ENCODE measurements at regions not wholly inside any gene's neighbourhood (a gene's known extent, or its start where the extent isn't known, plus 50 kb on each side); places are given as distances from the start of the nearest gene placed in this dataset.

DNA sequence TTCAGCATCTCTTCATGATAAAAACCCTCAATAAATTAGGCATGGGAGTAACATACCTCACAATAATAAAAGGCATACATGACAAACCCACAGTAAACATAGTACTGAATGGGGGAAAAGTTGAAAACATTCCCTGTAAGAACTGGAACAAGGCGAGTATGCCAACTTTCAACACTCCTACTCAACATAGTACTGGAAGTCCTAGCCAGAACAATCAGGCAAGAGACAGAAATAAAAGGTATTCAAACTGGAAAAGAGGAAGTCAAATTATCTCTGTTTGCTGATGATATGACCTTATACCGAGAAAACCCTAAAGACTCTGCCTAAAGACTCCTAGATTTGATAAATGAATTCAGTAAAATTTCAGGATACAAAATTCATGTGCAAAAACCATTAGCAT is 167.6 kb downstream of the TMEM38B start:
- no peak for TF ChIP-seq POLR2A (IDR thresholded peaks at IDR 0.05)
- TF ChIP-seq, protein P1, sequence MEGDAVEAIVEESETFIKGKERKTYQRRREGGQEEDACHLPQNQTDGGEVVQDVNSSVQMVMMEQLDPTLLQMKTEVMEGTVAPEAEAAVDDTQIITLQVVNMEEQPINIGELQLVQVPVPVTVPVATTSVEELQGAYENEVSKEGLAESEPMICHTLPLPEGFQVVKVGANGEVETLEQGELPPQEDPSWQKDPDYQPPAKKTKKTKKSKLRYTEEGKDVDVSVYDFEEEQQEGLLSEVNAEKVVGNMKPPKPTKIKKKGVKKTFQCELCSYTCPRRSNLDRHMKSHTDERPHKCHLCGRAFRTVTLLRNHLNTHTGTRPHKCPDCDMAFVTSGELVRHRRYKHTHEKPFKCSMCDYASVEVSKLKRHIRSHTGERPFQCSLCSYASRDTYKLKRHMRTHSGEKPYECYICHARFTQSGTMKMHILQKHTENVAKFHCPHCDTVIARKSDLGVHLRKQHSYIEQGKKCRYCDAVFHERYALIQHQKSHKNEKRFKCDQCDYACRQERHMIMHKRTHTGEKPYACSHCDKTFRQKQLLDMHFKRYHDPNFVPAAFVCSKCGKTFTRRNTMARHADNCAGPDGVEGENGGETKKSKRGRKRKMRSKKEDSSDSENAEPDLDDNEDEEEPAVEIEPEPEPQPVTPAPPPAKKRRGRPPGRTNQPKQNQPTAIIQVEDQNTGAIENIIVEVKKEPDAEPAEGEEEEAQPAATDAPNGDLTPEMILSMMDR (IDR thresholded peaks at IDR 0.05), result no peak

Measured in Peyer's patch (tissue), 4 donors.